ENCODE measurements at regions not wholly inside any gene's neighbourhood (a gene's known extent, or its start where the extent isn't known, plus 50 kb on each side); places are given as distances from the start of the nearest gene placed in this dataset.

DNA sequence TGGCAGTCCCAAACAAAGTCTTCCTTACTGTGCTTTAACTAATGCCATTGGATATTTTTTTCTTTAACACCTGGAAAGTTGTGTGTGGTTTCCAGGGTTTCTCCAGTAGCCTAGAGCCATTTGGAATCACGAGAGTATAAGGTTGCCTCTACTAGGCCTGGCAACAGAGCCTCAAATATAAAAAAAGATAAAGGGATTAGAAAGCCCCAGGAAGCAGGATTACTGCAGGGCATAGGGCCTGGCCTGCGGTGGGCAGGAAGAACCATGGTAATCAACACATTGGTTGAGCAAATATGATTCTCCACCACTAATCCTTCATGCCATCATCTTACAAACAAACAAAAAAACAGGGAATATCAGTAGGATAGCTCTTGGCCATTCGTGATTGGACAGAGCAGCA, 177.8 kb upstream of the GGTLC1 start:
- POLR2A ChIA-PET: no interaction called here
- TF ChIP-seq SIN3A (IDR thresholded peaks at IDR 0.05; ENCODE audit: borderline replicate concordance, insufficient read depth, low read depth, low read length): no peak
- no peak for TF ChIP-seq CTCF (IDR thresholded peaks at IDR 0.05)
- TF ChIP-seq POLR2AphosphoS5 (IDR thresholded peaks at IDR 0.05; ENCODE audit: low read depth, low read length): no peak
- TF ChIP-seq, protein P1, sequence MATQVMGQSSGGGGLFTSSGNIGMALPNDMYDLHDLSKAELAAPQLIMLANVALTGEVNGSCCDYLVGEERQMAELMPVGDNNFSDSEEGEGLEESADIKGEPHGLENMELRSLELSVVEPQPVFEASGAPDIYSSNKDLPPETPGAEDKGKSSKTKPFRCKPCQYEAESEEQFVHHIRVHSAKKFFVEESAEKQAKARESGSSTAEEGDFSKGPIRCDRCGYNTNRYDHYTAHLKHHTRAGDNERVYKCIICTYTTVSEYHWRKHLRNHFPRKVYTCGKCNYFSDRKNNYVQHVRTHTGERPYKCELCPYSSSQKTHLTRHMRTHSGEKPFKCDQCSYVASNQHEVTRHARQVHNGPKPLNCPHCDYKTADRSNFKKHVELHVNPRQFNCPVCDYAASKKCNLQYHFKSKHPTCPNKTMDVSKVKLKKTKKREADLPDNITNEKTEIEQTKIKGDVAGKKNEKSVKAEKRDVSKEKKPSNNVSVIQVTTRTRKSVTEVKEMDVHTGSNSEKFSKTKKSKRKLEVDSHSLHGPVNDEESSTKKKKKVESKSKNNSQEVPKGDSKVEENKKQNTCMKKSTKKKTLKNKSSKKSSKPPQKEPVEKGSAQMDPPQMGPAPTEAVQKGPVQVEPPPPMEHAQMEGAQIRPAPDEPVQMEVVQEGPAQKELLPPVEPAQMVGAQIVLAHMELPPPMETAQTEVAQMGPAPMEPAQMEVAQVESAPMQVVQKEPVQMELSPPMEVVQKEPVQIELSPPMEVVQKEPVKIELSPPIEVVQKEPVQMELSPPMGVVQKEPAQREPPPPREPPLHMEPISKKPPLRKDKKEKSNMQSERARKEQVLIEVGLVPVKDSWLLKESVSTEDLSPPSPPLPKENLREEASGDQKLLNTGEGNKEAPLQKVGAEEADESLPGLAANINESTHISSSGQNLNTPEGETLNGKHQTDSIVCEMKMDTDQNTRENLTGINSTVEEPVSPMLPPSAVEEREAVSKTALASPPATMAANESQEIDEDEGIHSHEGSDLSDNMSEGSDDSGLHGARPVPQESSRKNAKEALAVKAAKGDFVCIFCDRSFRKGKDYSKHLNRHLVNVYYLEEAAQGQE (IDR thresholded peaks at IDR 0.05; ENCODE audit: insufficient read depth in 1 of 2, low read depth in 2 of 2, low read length in 1 of 2): no peak
- no peak for TF ChIP-seq TCF7L2 (IDR thresholded peaks at IDR 0.05; ENCODE audit: low read depth, low read length)
- CTCF ChIA-PET: no interaction called here
- in situ Hi-C loops (cut with HindIII; ENCODE audit: low pct_unique_long_range_greater_than_20kb, low sequenced_read_pairs) (no loop called here), intact Hi-C loops (cut with micrococcal nuclease; ENCODE audit: unreplicated experiment) (no loop called here)
- no TSS peak for BruUV-seq (replicated peaks)
- DNase-seq (ENCODE audit: low read depth, low spot score): no peak
- H3K9me3 ChIP-seq (ENCODE audit: control insufficient read depth, insufficient read depth, low read depth, low read length): no peaks in the 10 kb centered on the region
- no peaks in the 10 kb centered on the region for H3K4me1 ChIP-seq (ENCODE audit: control insufficient read depth, insufficient read depth, low read length)
- no peak for ATAC-seq
- no peaks in the 10 kb centered on the region for H3K36me3 ChIP-seq (ENCODE audit: control insufficient read depth, insufficient read depth, low read length)
- H3K27ac ChIP-seq (ENCODE audit: low read length): no peak overlapping the region
- no peak overlapping the region for H3K4me3 ChIP-seq (ENCODE audit: low read depth in 2 of 2, low read length in 2 of 2)
- no peaks in the 10 kb centered on the region; the same call in 1 of the 2 replicates for H3K27me3 ChIP-seq (ENCODE audit: control insufficient read depth, insufficient read depth, low read length)

DNA sequence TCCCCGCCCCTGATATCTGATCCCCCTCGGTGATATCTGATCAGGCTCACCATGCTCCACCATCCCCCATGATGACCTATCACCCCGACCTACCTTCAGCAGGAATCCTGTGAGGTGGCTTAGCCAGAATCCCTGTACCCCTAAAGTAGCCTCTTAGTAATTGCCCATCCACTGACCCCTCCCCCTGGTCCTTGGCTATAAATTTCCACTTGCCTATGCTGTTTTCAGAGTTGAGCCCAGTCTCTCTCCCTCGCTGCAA, 177.5 kb upstream of the GGTLC1 start:
- no peaks in the 10 kb centered on the region for H3K9me3 ChIP-seq (ENCODE audit: control insufficient read depth, insufficient read depth, low read depth, low read length)
- ChIA-PET POLR2A (no interaction called here), CTCF (no interaction called here)
- no peaks in the 10 kb centered on the region; the same call in 1 of the 2 replicates for H3K27me3 ChIP-seq (ENCODE audit: control insufficient read depth, insufficient read depth, low read length)
- in situ Hi-C loops (cut with HindIII; ENCODE audit: low pct_unique_long_range_greater_than_20kb, low sequenced_read_pairs) (no loop called here), intact Hi-C loops (cut with micrococcal nuclease; ENCODE audit: unreplicated experiment) (no loop called here)
- H3K36me3 ChIP-seq (ENCODE audit: control insufficient read depth, insufficient read depth, low read length): no peaks in the 10 kb centered on the region
- TF ChIP-seq, protein P1 (IDR thresholded peaks at IDR 0.05; ENCODE audit: insufficient read depth in 1 of 2, low read depth in 2 of 2, low read length in 1 of 2): no peak
- TF ChIP-seq CTCF (IDR thresholded peaks at IDR 0.05) (no peak), TCF7L2 (IDR thresholded peaks at IDR 0.05; ENCODE audit: low read depth, low read length) (no peak), SIN3A (IDR thresholded peaks at IDR 0.05; ENCODE audit: borderline replicate concordance, insufficient read depth, low read depth, low read length) (no peak), POLR2AphosphoS5 (IDR thresholded peaks at IDR 0.05; ENCODE audit: low read depth, low read length) (no peak)
- no peak overlapping the region for H3K27ac ChIP-seq (ENCODE audit: low read length)
- DNase-seq (ENCODE audit: low read depth, low spot score): no peak
- no TSS peak for BruUV-seq (replicated peaks)
- no peaks in the 10 kb centered on the region for H3K4me1 ChIP-seq (ENCODE audit: control insufficient read depth, insufficient read depth, low read length)
- ATAC-seq: no peak
- no peak overlapping the region for H3K4me3 ChIP-seq (ENCODE audit: low read depth in 2 of 2, low read length in 2 of 2)
